C4-2B (cell line): ENCODE measurements at regions not wholly inside any gene's neighbourhood (a gene's known extent, or its start where the extent isn't known, plus 50 kb on each side); places are given as distances from the start of the nearest gene placed in this dataset.
"Not testable (repeated sequence)": the region's sequence is repeated elsewhere in the genome, so short reads cannot be mapped to it uniquely, and the experiment has no call there.

Source experiments
- H3K27ac ChIP-seq: fragments of 450-650 bp; 2 replicates; pipeline ENCODE4 v1.5.1; 2017
- ZFX ChIP-seq: fragments of 450-650 bp; IDR thresholded peaks from 2 replicates; pipeline ENCODE4 v1.6.1; 2017
- TF ChIP-seq, protein P1 (sequence below): fragments of 450-650 bp; conservative IDR thresholded peaks from 2 replicates; pipeline ENCODE4 v1.5.1; 2017; ENCODE audit warnings: mild to moderate bottlenecking

DNA sequence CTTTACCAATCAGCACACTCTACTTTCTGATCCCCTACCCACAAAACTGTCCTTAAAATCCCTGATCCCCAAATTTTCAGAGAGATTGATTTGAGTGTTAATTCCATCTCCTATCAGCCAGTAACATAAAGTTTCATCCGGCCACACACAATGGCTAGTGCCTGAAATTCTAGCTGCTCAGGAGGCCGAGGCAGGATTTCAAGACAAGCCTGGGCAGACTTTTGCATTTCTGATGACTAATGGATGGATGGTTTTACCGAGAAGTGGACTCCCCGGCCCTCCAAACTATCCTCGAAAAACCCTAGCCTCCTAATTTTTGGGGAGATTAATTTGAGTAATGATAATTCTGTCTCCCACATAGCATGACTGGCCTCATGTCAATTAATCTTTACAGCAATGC, 269.8 kb upstream of the POU1F1 start:
- TF ChIP-seq, protein P1, sequence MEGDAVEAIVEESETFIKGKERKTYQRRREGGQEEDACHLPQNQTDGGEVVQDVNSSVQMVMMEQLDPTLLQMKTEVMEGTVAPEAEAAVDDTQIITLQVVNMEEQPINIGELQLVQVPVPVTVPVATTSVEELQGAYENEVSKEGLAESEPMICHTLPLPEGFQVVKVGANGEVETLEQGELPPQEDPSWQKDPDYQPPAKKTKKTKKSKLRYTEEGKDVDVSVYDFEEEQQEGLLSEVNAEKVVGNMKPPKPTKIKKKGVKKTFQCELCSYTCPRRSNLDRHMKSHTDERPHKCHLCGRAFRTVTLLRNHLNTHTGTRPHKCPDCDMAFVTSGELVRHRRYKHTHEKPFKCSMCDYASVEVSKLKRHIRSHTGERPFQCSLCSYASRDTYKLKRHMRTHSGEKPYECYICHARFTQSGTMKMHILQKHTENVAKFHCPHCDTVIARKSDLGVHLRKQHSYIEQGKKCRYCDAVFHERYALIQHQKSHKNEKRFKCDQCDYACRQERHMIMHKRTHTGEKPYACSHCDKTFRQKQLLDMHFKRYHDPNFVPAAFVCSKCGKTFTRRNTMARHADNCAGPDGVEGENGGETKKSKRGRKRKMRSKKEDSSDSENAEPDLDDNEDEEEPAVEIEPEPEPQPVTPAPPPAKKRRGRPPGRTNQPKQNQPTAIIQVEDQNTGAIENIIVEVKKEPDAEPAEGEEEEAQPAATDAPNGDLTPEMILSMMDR, result no peak
- TF ChIP-seq ZFX, result no peak
- no peak overlapping the region for H3K27ac ChIP-seq

DNA sequence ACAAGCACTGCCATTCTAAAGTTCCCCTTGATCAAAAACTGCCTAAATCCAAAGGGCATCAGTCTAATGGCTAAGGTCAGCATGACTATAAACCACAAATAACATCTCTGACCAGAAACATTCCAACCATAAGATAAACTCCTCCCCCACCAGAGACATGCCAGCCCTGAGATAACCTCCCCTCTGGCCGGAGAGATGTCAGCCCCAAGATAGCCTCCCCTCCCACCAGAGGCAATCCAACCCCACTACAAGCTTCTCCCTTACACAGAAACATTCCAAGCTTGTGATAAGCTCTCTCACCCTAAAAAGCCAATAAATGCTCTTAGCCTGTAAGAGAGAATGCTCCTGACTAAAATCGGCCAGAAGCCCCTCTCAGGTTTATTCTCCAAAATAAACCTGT, 267.0 kb upstream of the POU1F1 start:
- H3K27ac ChIP-seq, result not testable (repeated sequence)

DNA sequence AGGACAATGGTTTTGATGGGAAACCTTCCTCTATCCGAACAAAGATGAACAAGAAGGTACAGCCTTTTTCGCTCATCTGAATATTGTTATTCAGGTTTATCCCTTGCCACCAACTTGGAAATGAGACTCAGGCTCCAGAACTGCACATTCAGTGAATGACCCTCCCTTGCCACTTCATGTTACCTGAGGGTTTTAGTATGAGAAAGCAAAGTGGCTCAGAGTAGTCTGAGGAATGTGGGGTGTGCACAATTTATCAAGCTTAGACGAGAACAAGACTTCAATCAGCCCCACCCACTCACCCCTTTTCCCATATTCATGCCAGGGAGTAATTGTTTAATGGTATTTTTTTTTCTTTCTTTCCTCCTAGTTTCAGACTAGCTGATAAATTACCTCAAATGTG, 265.3 kb upstream of the POU1F1 start:
- H3K27ac ChIP-seq, result no peak overlapping the region
- no peak for TF ChIP-seq ZFX
- TF ChIP-seq, protein P1, result no peak

DNA sequence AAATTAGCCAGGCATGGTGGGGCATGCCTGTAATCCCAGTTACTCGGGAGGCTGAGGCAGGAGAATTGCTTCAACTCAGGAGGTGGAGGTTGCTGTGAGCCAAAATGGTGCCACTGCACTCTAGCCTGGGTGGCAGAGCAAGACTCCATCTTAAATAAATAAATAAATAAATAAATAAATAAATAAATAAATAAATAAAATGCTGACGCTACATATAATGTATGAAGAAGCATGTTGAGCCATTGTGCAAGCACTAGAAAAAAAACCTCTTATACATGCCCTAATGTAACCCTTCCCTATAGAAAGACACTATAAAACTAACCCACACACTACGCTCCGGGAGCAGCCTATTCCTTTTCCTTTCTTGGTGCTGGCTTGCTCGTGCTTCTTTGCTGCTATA, 262.3 kb upstream of the POU1F1 start:
- H3K27ac ChIP-seq, result not testable (repeated sequence)

DNA sequence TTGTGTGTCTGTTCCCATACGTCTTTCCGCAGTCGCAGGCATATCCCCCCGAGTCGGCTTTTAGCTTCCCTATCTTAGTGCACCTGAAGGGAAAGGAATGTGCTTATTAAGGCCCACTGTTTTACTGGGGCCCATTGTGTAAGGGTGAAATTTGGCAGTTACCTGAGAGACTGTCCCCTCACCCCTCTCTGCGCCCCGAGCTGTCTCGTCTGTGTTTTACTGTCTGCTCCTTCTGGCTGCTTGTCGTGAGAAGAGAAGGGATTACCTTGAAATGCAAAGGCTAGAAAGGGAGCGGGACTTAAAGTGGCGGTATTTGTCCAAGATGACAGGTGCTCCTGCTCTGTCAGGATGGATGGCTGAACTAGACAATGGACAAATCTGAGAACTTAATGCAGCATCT, 233.0 kb upstream of the POU1F1 start:
- no peak for TF ChIP-seq ZFX
- TF ChIP-seq, protein P1, result no peak
- no peak overlapping the region for H3K27ac ChIP-seq

DNA sequence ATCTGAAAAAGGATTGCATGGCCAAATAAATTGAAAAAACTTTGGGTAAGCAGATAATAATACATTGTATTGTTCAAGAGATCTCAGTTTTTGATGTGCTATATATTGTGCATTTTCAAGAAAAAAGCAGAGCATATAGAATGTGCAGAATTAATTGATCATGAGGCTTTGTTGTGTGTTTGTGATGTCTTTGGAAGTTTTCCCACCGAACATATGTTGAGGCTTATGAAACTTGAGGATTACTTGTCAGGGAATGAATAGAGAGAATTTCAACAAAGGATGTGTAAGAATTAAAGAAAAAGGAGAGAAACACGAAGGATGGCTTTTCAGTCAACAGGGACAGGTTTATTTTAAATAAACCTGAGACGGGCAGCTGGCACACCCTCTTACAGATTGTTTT, 232.5 kb upstream of the POU1F1 start:
- H3K27ac ChIP-seq, result no peak overlapping the region
- TF ChIP-seq ZFX, result no peak
- TF ChIP-seq, protein P1, result no peak

DNA sequence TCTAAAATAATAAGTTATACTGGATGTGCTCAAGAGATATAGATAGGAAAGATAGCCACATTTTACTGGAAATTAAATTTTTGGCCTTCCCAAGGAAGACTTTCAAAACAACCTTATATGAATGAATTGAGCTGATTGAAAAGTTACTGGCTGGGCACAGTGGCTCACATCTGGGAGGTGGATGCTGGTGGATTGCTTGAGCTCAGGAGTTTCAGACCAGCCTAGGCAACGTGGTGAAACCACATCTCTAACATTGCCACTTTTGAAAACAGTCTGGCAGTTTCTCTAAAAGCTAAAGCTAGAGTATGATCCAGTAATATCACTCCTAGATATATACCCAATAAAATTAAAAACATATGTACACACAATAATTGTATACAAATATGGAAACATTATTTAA, 231.4 kb upstream of the POU1F1 start:
- TF ChIP-seq, protein P1, result no peak
- TF ChIP-seq ZFX, result no peak
- no peak overlapping the region for H3K27ac ChIP-seq

DNA sequence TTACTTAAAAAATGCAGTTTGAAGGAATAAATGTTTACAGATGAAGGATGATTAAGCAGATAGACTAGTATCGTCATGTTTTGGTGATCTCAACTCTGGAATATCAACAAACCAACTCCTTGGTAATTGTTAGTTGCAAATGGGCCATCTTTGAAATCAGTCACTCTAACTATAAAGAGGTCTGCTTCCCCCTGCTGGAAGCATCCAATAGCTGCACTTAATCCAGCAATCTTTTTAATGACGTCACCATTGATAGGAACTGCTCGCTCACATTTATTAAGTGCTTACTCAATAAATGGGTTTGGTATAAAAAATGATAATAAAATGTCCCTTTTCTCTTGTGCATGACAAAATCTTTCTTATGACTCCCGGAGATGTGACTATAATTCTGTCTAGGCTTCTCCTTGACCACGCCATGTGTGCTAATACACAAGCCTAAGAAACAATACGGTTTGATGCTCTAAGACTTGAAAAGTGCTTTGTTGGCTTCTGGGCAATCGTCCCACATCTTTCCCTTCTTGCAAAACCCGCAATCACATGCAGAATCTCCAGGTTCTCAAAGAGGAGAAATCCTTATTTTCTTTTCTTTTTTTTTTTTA, 227.6 kb upstream of the POU1F1 start:
- TF ChIP-seq ZFX, result no peak
- TF ChIP-seq, protein P1, result peak; percentile 80
- no peak overlapping the region for H3K27ac ChIP-seq
